ENCODE measurements at regions not wholly inside any gene's neighbourhood (a gene's known extent, or its start where the extent isn't known, plus 50 kb on each side); places are given as distances from the start of the nearest gene placed in this dataset.

DNA sequence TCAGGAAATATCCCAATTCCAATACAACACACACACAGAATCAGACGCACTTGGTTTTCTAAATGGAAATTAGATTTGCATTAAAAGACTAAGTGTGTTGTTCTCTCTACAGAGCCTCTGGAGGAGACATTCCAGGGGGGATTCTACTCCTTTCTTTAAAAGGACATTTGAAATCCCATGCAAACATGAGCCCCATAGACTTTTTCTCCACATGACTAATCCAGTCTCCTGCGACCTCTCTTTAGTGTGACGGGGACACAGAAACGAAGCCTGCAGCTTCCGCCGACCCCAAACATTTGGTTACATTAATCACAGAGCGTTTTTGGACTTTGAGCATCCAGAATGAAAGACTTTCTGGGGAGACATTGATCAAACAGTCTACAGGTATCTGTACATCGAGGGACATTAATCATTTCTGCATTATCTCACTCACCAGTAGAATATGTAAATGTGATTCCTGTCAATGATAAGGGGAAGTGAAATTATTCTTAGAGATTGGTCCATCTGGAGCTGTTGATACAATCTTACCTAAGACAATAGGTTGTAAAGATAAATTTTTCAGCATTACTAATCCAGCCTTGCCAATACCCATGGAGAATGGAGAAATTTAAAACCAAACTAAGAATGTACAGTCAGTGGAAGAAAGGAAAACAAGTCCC is 103.4 kb upstream of the IRX3 start:
- Mint-ChIP-seq H3K4me3 (no peak overlapping the region), H3K36me3 (ENCODE audit: low read depth) (no peaks in the 10 kb centered on the region), H3K4me1 (no peaks in the 10 kb centered on the region), H3K27me3 (no peaks in the 10 kb centered on the region), H3K27ac (no peak overlapping the region), H3K9me3 (no peaks in the 10 kb centered on the region)
- intact Hi-C loops (cut with micrococcal nuclease), result no loop called here
- DNase-seq, result no peak

DNA sequence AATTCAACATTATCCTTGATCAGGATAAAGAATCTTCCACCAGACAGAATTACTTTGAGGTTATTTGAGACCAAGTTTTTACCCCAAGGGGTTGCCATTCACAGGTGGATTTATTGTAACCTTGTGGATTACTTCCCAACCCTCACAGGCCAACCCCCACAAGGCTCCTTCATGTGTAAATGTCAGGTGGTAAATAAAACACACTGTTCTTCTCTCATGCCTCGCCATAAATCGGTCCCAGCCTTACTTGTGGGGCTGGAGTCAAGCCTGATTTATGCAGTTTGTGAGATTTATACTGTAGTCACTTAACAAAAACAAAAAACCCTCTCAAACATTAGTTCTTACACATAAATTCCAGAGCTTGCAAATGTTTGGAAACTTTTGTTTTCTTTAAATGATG is 98.6 kb upstream of the IRX3 start:
- H3K4me1 Mint-ChIP-seq, result no peaks in the 10 kb centered on the region
- no peak overlapping the region for H3K4me3 Mint-ChIP-seq
- intact Hi-C loops (cut with micrococcal nuclease), result no loop called here
- H3K36me3 Mint-ChIP-seq (ENCODE audit: low read depth), result no peaks in the 10 kb centered on the region
- no peak overlapping the region for H3K27ac Mint-ChIP-seq
- H3K9me3 Mint-ChIP-seq, result peaks cover 9% of the 10 kb centered on the region
- DNase-seq, result no peak
- no peaks in the 10 kb centered on the region for H3K27me3 Mint-ChIP-seq

DNA sequence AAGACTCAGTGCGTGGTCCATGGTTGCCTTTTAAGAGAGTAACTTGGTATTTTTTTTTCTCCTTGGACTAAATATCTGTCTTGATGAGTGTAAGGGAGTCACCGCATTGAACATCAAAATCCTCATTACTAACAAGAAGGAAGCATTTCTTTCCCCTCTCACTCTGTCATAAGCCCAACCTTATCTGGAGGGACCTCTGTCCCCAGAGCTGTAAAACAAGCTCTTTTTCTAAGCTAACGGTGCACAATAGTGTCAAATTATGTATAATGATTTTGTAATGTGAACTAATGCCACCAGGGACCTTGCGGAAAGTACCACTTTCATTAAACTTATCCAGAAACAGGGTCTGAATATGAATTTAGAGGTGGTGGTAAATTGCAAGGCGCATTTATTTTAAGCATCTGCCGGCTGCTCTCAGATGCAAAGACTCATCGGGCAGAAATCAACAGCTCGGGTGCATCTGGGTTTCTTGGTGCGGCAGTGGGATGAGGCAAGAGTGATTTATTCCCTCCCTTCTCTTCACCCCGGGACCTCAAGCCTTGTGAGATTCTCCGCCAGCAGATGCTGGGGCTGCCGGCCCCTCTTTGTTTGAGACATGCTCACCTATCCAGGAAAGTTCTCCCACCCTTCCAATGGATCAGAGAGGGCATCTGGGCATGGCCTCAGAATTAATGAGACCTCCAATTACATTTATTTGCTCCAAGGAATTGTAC is 95.2 kb upstream of the IRX3 start:
- no peaks in the 10 kb centered on the region for H3K36me3 Mint-ChIP-seq (ENCODE audit: low read depth)
- no peak for DNase-seq
- H3K27ac Mint-ChIP-seq, result no peak overlapping the region
- no peak overlapping the region for H3K4me3 Mint-ChIP-seq
- intact Hi-C loops (cut with micrococcal nuclease), result no loop called here
- no peaks in the 10 kb centered on the region for H3K27me3 Mint-ChIP-seq
- H3K4me1 Mint-ChIP-seq, result no peaks in the 10 kb centered on the region
- H3K9me3 Mint-ChIP-seq, result peaks cover 14% of the 10 kb centered on the region

DNA sequence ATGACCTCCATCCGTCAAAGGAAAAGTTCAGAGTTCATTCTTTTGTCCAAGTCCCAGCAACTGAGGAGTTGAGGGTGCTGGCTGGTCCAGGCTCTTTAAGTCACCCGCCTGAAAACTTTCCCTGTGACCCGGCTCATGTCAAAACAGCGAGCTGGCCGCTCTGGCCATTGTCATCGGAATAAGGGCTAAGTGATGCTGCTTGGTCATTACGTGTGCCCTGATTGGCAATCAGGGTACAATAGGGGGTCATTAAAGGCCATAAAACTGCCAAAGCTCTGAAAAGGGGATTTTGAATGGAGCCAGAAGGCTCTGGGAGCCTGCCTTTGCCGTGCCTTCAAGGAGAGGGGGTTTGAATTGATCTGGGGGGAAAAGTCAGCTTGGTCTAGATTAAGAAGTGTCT is 88.5 kb upstream of the IRX3 start:
- Mint-ChIP-seq H3K27ac (no peak overlapping the region), H3K4me3 (no peak overlapping the region), H3K4me1 (peaks cover 6% of the 10 kb centered on the region), H3K36me3 (ENCODE audit: low read depth) (no peaks in the 10 kb centered on the region), H3K9me3 (peaks cover 6% of the 10 kb centered on the region), H3K27me3 (peaks cover 27% of the 10 kb centered on the region)
- intact Hi-C loops (cut with micrococcal nuclease), result no loop called here
- no peak for DNase-seq

DNA sequence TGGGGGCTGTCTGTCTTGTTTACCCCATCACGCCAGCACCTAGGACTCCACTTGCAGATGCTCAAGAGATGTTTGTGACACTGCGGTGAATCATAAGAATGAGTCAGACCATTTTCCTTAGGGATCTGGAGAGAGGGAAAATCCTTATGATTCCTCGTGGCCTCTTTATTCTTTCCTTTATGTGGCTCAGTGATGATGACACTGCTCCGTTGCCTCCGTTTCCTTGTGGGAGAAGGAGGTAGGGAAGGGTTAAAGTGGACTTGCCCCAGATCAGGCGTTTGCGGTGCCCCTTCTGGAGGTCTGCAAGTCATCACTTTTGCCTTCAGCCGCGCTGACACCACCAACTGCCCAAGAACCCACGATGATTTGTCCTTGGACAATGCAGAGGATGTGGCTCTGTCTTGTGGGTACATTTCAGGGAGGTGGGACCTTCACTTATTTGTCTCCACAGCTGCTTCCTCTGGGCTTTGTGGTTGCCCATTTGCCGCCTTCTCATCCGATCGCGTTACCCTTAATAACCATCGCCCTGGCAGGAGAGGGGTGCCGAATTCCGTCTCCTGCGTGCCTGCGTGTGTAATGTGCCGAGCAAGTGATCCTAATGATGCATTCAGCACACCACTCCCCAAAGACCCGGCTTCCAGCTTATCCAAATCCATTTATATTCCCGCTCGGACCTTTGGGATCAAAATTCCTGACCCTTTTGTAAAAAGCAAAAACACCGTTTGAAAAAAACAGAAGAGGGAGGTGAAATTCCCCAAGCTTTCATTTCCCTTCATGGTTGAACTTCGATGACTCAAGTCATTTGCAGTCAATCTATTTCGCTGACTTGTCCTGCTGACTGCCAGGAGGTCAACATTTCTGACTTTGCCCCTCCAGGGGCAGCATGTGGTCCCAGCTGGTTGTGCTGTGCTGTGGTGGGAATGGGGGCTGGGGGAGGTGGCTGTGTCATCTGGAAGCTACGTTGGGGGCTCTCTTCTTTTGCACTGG is 87.2 kb upstream of the IRX3 start:
- Mint-ChIP-seq H3K4me3 (no peak overlapping the region), H3K36me3 (ENCODE audit: low read depth) (no peaks in the 10 kb centered on the region), H3K4me1 (peaks cover 6% of the 10 kb centered on the region), H3K27me3 (peaks cover 30% of the 10 kb centered on the region), H3K27ac (no peak overlapping the region), H3K9me3 (peaks cover 6% of the 10 kb centered on the region)
- intact Hi-C loops (cut with micrococcal nuclease), result no loop called here
- no peak for DNase-seq

GRCh38 chr16:54370278-54371040 is 83.9 kb upstream of the IRX3 start:
- H3K4me1 Mint-ChIP-seq, result peaks cover 6% of the 10 kb centered on the region
- DNase-seq, result no peak
- H3K9me3 Mint-ChIP-seq, result no peaks in the 10 kb centered on the region
- H3K4me3 Mint-ChIP-seq, result no peak overlapping the region
- H3K27me3 Mint-ChIP-seq, result peaks cover 30% of the 10 kb centered on the region
- H3K36me3 Mint-ChIP-seq (ENCODE audit: low read depth), result no peaks in the 10 kb centered on the region
- intact Hi-C loops (cut with micrococcal nuclease), result no loop called here
- no peak overlapping the region for H3K27ac Mint-ChIP-seq

- no peak overlapping the region for H3K27ac Mint-ChIP-seq
- intact Hi-C loops (cut with micrococcal nuclease), result no loop called here
- DNase-seq, result no peak
- H3K36me3 Mint-ChIP-seq (ENCODE audit: low read depth), result no peaks in the 10 kb centered on the region
- H3K4me3 Mint-ChIP-seq, result no peak overlapping the region
- H3K4me1 Mint-ChIP-seq, result peaks cover 6% of the 10 kb centered on the region
- peaks cover 26% of the 10 kb centered on the region for H3K27me3 Mint-ChIP-seq
- no peaks in the 10 kb centered on the region for H3K9me3 Mint-ChIP-seq
These were observed 83.3 kb upstream of the IRX3 start for GRCh38 chr16:54369861-54370260.

GRCh38 chr16:54366943-54367342 is 80.4 kb upstream of the IRX3 start:
- Mint-ChIP-seq H3K27me3 (peaks cover 19% of the 10 kb centered on the region), H3K4me1 (no peaks in the 10 kb centered on the region), H3K36me3 (ENCODE audit: low read depth) (no peaks in the 10 kb centered on the region), H3K27ac (no peak overlapping the region), H3K9me3 (no peaks in the 10 kb centered on the region), H3K4me3 (no peak overlapping the region)
- intact Hi-C loops (cut with micrococcal nuclease), result no loop called here
- DNase-seq, result no peak

- intact Hi-C loops (cut with micrococcal nuclease), result no loop called here
- no peak for DNase-seq
- no peaks in the 10 kb centered on the region for H3K36me3 Mint-ChIP-seq (ENCODE audit: low read depth)
- peaks cover 26% of the 10 kb centered on the region for H3K27me3 Mint-ChIP-seq
- no peaks in the 10 kb centered on the region for H3K9me3 Mint-ChIP-seq
- no peaks in the 10 kb centered on the region for H3K4me1 Mint-ChIP-seq
- H3K4me3 Mint-ChIP-seq, result no peak overlapping the region
- H3K27ac Mint-ChIP-seq, result no peak overlapping the region
These were observed 79.5 kb upstream of the IRX3 start for GRCh38 chr16:54365990-54366634.

- no peak overlapping the region for H3K4me3 Mint-ChIP-seq
- H3K4me1 Mint-ChIP-seq, result no peaks in the 10 kb centered on the region
- H3K27me3 Mint-ChIP-seq, result peaks cover 21% of the 10 kb centered on the region
- H3K36me3 Mint-ChIP-seq (ENCODE audit: low read depth), result no peaks in the 10 kb centered on the region
- H3K9me3 Mint-ChIP-seq, result no peaks in the 10 kb centered on the region
- no peak overlapping the region for H3K27ac Mint-ChIP-seq
- intact Hi-C loops (cut with micrococcal nuclease), result no loop called here
- DNase-seq, result no peak
These were observed 77.2 kb upstream of the IRX3 start for GRCh38 chr16:54363766-54364165.

- H3K9me3 Mint-ChIP-seq, result no peaks in the 10 kb centered on the region
- no peak overlapping the region for H3K4me3 Mint-ChIP-seq
- no peak overlapping the region for H3K27ac Mint-ChIP-seq
- H3K4me1 Mint-ChIP-seq, result no peaks in the 10 kb centered on the region
- H3K36me3 Mint-ChIP-seq (ENCODE audit: low read depth), result no peaks in the 10 kb centered on the region
- peaks cover 21% of the 10 kb centered on the region for H3K27me3 Mint-ChIP-seq
- no peak for DNase-seq
- intact Hi-C loops (cut with micrococcal nuclease), result no loop called here
These were observed 76.1 kb upstream of the IRX3 start for GRCh38 chr16:54362591-54363206.

GRCh38 chr16:54361246-54361645 is 74.7 kb upstream of the IRX3 start:
- Mint-ChIP-seq H3K27me3 (peaks cover 21% of the 10 kb centered on the region), H3K9me3 (no peaks in the 10 kb centered on the region), H3K36me3 (ENCODE audit: low read depth) (no peaks in the 10 kb centered on the region), H3K4me3 (no peak overlapping the region), H3K27ac (no peak overlapping the region), H3K4me1 (no peaks in the 10 kb centered on the region)
- no peak for DNase-seq
- intact Hi-C loops (cut with micrococcal nuclease), result no loop called here

DNA sequence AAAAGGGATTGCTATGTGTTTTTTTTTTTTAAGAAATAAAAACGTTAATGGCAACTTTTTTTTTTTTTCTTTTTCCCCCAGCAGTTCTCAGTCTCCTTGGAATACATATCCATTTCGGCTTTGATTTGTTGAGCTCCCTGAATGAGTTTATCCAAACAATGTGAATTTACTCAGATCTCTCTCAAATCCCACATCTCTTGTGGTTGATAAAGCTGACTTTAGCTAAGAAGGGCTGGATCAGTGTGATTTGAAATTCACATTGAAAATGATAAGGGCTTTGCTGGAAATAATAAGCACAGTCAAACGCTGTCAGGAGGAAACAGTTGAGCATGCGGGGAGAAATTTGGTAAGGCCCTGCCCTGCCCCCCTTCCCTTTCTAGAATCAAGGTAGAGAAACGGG is 74.1 kb upstream of the IRX3 start:
- Mint-ChIP-seq H3K27ac (no peak overlapping the region), H3K9me3 (no peaks in the 10 kb centered on the region), H3K4me1 (no peaks in the 10 kb centered on the region), H3K27me3 (peaks cover 21% of the 10 kb centered on the region), H3K4me3 (no peak overlapping the region), H3K36me3 (ENCODE audit: low read depth) (no peaks in the 10 kb centered on the region)
- intact Hi-C loops (cut with micrococcal nuclease), result no loop called here
- DNase-seq, result no peak
